ENCODE measurements at regions not wholly inside any gene's neighbourhood (a gene's known extent, or its start where the extent isn't known, plus 50 kb on each side); places are given as distances from the start of the nearest gene placed in this dataset.

- no peak overlapping the region for H3K4me3 ChIP-seq
- no peak overlapping the region for H3K27ac ChIP-seq
- H3K36me3 ChIP-seq (ENCODE audit: low read depth, missing control alignments), result no peaks in the 10 kb centered on the region
- no peak for DNase-seq
- TF ChIP-seq CTCF (IDR thresholded peaks at IDR 0.05), result no peak
- TF ChIP-seq POLR2A (IDR thresholded peaks at IDR 0.05), result no peak
- H3K9me3 ChIP-seq, result no peaks in the 10 kb centered on the region
- no peaks in the 10 kb centered on the region for H3K27me3 ChIP-seq
- H3K4me1 ChIP-seq, result no peaks in the 10 kb centered on the region
- intact Hi-C loops (cut with DNase I; ENCODE audit: low total_unique reads), result no loop called here
- WGBS, 2 donors, result 68 to 92% methylated on average over 1 of the region's 1 CpG
Measured at GRCh38 chr1:97999320-97999719, 78.5 kb upstream of the DPYD start.

GRCh38 chr1:97996880-97997279, 76.0 kb upstream of the DPYD start:
- no peaks in the 10 kb centered on the region for H3K36me3 ChIP-seq (ENCODE audit: low read depth, missing control alignments)
- TF ChIP-seq CTCF (IDR thresholded peaks at IDR 0.05), result no peak
- TF ChIP-seq POLR2A (IDR thresholded peaks at IDR 0.05), result no peak
- no peaks in the 10 kb centered on the region for H3K9me3 ChIP-seq
- no peaks in the 10 kb centered on the region for H3K27me3 ChIP-seq
- intact Hi-C loops (cut with DNase I; ENCODE audit: low total_unique reads), result no loop called here
- no peak overlapping the region for H3K27ac ChIP-seq
- no peak overlapping the region for H3K4me3 ChIP-seq
- no peak for DNase-seq
- no peaks in the 10 kb centered on the region for H3K4me1 ChIP-seq

GRCh38 chr1:97989094-97989680, 68.4 kb upstream of the DPYD start:
- intact Hi-C loops (cut with DNase I; ENCODE audit: low total_unique reads), result no loop called here
- H3K9me3 ChIP-seq, result no peaks in the 10 kb centered on the region
- no peak for DNase-seq
- H3K4me1 ChIP-seq, result no peaks in the 10 kb centered on the region
- TF ChIP-seq POLR2A (IDR thresholded peaks at IDR 0.05) (no peak), CTCF (IDR thresholded peaks at IDR 0.05) (no peak)
- H3K27me3 ChIP-seq, result no peaks in the 10 kb centered on the region
- no peak overlapping the region for H3K4me3 ChIP-seq
- H3K36me3 ChIP-seq (ENCODE audit: low read depth, missing control alignments), result no peaks in the 10 kb centered on the region
- 85 to 89% methylated on average over 4 of the region's 4 CpGs for WGBS, 2 donors
- H3K27ac ChIP-seq, result no peak overlapping the region

GRCh38 chr1:97986041-97987005, 65.5 kb upstream of the DPYD start:
- WGBS, 2 donors, result 88 to 91% methylated on average over 15 of the region's 15 CpGs
- Histone ChIP-seq H3K4me1 (no peaks in the 10 kb centered on the region), H3K27me3 (no peaks in the 10 kb centered on the region), H3K36me3 (ENCODE audit: low read depth, missing control alignments) (no peaks in the 10 kb centered on the region), H3K27ac (no peak overlapping the region), H3K4me3 (no peak overlapping the region), H3K9me3 (no peaks in the 10 kb centered on the region)
- intact Hi-C loops (cut with DNase I; ENCODE audit: low total_unique reads), result no loop called here
- TF ChIP-seq POLR2A (IDR thresholded peaks at IDR 0.05) (no peak), CTCF (IDR thresholded peaks at IDR 0.05) (no peak)
- DNase-seq, result no peak
